ENCODE measurements at regions not wholly inside any gene's neighbourhood (a gene's known extent, or its start where the extent isn't known, plus 50 kb on each side); places are given as distances from the start of the nearest gene placed in this dataset.
"Not testable (repeated sequence)": the region's sequence is repeated elsewhere in the genome, so short reads cannot be mapped to it uniquely, and the experiment has no call there.

GRCh38 chr2:53183581-53183980 lies 584.0 kb upstream of the CHAC2 start:
- no peak for DNase-seq

- no peak for DNase-seq
Measured at GRCh38 chr2:53182601-53183000, 585.0 kb upstream of the CHAC2 start.

DNA sequence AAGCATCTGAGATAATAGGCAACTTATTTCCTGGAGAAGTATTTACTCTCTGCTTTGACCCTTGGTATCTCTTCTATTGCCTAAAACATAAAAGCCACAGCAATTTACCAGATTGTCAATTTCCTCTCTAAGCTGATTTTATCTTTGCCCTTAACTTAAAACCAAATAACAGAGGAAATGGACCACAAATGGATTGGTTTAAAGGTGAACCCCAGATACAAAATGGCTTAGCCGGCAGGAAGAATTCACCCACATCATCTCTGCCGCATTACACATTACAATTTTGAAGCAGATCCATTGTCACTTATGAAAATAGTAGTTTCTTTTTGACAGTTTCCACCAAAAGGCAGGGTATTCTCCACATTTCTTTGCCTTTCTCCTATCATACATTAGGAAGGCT lies 585.8 kb upstream of the CHAC2 start:
- no peak for DNase-seq

DNA sequence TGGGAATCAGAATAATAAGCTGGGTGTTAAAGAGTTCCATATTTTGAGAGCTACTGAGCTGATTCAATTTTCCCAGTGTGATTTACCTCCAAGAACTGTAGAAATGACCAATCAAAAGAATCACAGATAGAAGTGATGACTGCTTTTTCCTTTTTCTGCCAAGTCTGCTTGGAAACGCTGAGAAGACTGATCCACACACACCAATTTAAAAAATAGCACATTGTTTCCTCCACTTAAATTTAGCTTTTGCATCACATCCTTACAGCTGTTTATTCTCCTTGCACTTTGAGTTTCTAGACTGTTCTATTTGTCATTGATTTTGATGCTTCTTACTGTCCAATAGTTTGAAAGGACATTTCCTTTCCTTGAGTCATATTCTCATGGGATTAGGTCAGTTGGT lies 590.3 kb upstream of the CHAC2 start:
- no peak for DNase-seq

- DNase-seq, result no peak
Measured at GRCh38 chr2:53174539-53174938, 593.1 kb upstream of the CHAC2 start.

DNA sequence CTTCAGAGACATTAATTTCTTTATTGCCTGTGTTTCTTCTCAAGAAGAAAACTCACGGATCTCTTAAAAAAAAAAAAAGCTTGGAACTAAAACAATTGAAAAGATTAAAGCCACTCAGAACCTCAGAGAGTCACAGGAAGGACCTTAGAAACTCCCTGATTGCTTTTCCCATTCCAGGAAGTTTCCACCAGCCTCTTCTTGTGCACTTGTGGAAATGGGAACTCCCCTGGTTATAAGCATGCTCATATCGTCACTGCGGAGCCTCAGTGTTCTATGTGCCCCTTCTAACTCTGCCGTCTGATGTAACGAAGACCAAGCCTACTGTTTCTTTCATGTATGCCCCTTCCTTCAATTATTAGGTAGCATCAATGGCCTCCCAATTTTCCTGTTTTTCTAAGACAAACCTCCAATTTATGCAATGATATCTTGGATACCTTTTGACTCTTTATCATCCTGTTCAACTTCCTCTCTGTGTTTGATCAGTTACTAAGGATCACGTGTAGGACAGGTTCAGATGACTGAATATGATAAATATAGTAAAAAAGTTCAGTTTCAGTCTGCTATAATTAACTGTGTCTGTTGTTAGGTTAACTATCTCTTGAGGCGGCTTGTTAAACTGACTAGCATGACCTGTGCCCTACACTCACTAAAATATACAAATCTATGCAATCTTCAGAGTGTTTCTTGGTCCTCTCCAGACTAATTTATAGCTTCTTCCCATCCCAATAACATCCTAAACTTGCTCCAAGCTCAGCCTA lies 593.7 kb upstream of the CHAC2 start:
- no peak for DNase-seq

- no peak for DNase-seq
Measured at GRCh38 chr2:53173091-53173490, 594.5 kb upstream of the CHAC2 start.

DNA sequence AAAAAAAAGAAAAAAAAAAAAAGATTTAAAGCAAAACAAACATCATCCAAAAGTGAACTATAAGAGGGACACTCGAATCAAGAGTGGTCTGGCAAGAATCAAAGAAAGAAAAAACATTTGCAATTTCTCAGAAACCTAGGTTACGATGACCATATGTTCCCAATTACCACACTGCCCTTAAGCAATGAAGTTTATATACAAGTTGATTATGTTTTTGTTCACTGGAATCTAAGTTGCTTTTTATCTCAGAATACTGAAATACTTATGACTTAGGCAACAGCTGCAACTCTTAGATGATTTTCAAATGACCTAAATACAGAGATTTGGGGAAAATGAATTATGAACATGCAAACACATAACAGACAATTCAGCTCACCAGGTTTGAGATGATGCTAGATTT lies 597.1 kb upstream of the CHAC2 start:
- DNase-seq, result no peak

- DNase-seq, result no peak
Measured at GRCh38 chr2:53167227-53167626, 600.4 kb upstream of the CHAC2 start.

GRCh38 chr2:53150146-53150545 lies 617.5 kb upstream of the CHAC2 start:
- DNase-seq, result no peak

DNA sequence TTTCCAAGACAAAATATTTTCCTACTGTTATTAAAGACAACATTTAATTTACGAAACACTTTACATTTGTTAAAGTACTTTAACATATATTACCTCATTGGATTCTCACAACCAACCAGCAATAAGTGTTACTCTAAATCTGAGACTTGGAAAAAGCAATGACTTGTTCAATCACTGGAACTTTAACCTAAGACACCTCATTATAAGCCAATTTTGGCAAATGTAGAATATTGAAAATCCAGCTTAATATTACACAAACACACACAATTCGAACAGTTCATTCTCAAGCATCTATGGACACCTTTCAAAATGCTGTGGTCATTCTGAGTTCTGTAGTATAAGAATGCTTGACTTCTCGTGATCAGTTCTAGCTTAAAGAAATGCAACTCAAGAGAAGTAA lies 619.4 kb upstream of the CHAC2 start:
- DNase-seq, result no peak

DNA sequence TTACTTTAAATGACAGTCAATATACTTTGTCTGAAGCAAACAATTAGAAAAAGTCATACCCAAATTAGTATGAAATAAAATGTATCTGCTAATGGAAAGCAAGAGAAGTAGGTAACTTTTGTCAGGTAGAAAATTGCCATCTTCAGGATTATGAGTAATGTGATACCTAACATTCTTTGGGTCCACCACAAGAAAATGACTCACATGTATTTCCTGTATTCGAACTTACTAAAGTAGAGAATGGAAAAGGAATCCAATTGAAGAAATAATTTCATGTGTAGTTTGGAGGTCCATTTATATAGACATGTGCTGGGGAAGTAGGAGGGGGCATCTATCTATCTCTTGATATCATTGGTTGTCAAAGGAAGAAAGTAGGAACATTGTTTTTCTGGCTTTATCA lies 636.2 kb upstream of the CHAC2 start:
- no peak for DNase-seq

GRCh38 chr2:53130441-53130943 lies 637.1 kb upstream of the CHAC2 start:
- no peak for DNase-seq

DNA sequence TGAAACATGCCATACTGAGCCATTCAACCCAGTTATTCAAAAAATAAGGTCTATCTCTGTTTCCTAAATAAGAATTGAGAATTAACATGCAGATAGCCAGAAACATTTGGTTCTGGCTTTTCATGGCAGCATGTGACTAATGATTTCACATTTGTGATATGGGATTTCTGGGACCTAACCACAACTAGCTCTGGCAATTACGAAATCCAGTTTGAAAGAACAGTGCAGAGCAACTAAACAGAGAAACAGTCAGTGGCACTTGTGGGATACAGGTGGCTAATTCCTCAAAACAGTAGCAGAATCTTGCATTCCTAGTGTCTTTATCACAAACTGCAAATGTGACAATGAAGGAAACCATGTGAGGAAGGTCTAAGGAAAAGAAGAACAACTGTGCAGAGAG lies 637.8 kb upstream of the CHAC2 start:
- no peak for DNase-seq

GRCh38 chr2:53127061-53127650 lies 640.4 kb upstream of the CHAC2 start:
- DNase-seq, result no peak

- DNase-seq, result no peak
Measured at GRCh38 chr2:53114991-53115390, 652.6 kb upstream of the CHAC2 start.

GRCh38 chr2:53114582-53114981 lies 653.0 kb upstream of the CHAC2 start:
- DNase-seq, result no peak

- not testable (repeated sequence) for DNase-seq
Measured at GRCh38 chr2:53112408-53112807, 655.2 kb upstream of the CHAC2 start.

DNA sequence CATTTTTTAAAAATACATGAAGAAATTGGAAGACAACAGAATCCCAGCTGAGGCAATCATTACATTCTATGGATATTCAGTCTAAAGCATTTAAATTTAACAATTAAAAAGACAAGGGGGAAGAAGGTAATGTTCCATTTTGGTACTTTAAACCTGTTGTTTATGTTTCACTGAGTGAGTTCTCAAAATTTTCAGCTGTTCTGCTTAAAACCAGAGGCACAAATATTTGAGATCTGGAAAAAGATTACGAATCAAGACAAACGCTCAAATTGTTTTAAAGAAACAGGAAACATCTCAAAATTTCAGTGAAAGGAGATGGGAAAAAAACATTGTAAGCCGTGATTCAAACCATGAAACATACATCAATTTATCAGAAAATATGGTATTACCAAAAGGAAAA lies 656.2 kb upstream of the CHAC2 start:
- DNase-seq, result no peak

DNA sequence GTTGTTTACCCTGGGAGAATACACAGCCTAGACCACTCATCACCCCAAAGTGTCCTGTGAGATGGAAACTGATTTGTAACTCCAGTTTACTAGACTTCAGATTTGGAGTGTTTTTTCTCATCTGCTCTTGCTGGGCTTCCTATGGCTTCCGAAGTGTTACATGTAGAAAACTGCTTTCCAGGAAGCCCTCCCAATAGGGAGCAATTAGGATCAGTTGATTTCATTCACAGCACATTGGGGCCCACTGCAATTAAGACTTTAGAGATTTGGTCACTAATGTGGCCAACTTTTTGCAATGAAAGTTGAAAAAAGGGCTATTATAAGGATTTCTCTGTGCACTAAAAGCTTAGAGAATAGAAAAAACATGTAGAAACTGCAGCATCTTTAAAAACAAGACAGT lies 656.6 kb upstream of the CHAC2 start:
- no peak for DNase-seq

GRCh38 chr2:53108246-53108645 lies 659.4 kb upstream of the CHAC2 start:
- no peak for DNase-seq

- DNase-seq, result no peak
Measured at GRCh38 chr2:53104263-53104662, 663.3 kb upstream of the CHAC2 start.

DNA sequence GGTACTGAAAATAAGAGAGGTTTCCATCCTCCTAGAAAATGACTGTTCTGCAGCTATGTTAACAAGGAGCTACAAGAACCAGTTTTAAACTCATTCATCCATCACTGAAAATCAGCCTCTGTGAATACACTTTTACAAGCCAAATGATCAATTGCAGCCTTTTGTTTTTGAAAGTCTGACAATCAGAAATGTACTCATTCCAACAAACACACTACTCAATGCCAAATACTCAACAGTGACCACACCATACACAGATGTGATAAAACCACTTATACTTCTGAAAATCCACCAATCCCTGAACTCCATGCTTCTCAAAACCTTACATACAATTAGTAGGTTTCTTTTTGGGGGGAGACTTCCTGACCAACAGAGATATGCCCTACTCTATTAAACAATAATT lies 663.9 kb upstream of the CHAC2 start:
- DNase-seq, result no peak

- DNase-seq, result no peak
Measured at GRCh38 chr2:53098696-53099078, 668.9 kb upstream of the CHAC2 start.

GRCh38 chr2:53096351-53096750 lies 671.3 kb upstream of the CHAC2 start:
- DNase-seq, result no peak

All from cerebellar nuclear complex (tissue), 1 donor.